ENCODE measurements at regions not wholly inside any gene's neighbourhood (a gene's known extent, or its start where the extent isn't known, plus 50 kb on each side); places are given as distances from the start of the nearest gene placed in this dataset.

DNA sequence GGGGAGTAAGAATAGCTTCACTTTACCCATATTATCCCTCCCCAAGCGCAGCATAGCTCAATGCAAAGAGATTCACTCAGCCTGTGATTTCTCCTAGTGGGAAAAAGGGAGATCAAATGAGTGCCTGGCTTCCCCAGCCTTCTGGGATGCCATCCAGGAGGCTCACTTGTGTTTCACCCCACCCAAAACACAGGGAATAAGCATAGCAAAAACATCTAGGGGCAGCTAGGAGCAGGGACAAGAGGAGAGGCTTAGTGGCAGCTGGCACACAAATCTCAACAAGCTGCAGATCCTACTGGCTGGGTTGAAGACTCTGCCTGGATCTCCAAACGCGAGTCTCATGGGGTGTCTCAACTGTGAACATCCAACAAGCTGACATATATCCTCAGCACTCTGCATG, 715.8 kb downstream of the RNF144B start:
- DNase-seq, result no peak
- no peak overlapping the region for H3K27ac ChIP-seq
- H3K4me3 ChIP-seq, result no peak overlapping the region
- H3K36me3 ChIP-seq, result no peaks in the 10 kb centered on the region
- no peaks in the 10 kb centered on the region for H3K9me3 ChIP-seq
- no peaks in the 10 kb centered on the region for H3K4me1 ChIP-seq
- no peak for TF ChIP-seq CTCF (IDR thresholded peaks at IDR 0.05)
- no peak overlapping the region for H3K9ac ChIP-seq (ENCODE audit: low read depth in 2 of 2, low read length in 2 of 2)
- H3K27me3 ChIP-seq, result no peaks in the 10 kb centered on the region
- intact Hi-C loops (cut with DNase I), result no loop called here

- Histone ChIP-seq H3K9ac (ENCODE audit: low read depth in 2 of 2, low read length in 2 of 2) (no peak overlapping the region), H3K27ac (no peak overlapping the region), H3K4me1 (no peaks in the 10 kb centered on the region), H3K27me3 (no peaks in the 10 kb centered on the region), H3K36me3 (no peaks in the 10 kb centered on the region), H3K4me3 (no peak overlapping the region), H3K9me3 (no peaks in the 10 kb centered on the region)
- intact Hi-C loops (cut with DNase I), result no loop called here
- DNase-seq, result no peak
- no peak for TF ChIP-seq CTCF (IDR thresholded peaks at IDR 0.05)
These were observed 720.3 kb downstream of the RNF144B start for GRCh38 chr6:19107468-19107867.

GRCh38 chr6:19121521-19121920, 715.6 kb upstream of the ID4 start:
- no peak overlapping the region for H3K4me3 ChIP-seq
- no peaks in the 10 kb centered on the region for H3K27me3 ChIP-seq
- no peak overlapping the region for H3K9ac ChIP-seq (ENCODE audit: low read depth in 2 of 2, low read length in 2 of 2)
- intact Hi-C loops (cut with DNase I), result no loop called here
- H3K9me3 ChIP-seq, result no peaks in the 10 kb centered on the region
- no peak for TF ChIP-seq CTCF (IDR thresholded peaks at IDR 0.05)
- H3K4me1 ChIP-seq, result no peaks in the 10 kb centered on the region
- no peak for DNase-seq
- H3K27ac ChIP-seq, result no peak overlapping the region
- H3K36me3 ChIP-seq, result no peaks in the 10 kb centered on the region

DNA sequence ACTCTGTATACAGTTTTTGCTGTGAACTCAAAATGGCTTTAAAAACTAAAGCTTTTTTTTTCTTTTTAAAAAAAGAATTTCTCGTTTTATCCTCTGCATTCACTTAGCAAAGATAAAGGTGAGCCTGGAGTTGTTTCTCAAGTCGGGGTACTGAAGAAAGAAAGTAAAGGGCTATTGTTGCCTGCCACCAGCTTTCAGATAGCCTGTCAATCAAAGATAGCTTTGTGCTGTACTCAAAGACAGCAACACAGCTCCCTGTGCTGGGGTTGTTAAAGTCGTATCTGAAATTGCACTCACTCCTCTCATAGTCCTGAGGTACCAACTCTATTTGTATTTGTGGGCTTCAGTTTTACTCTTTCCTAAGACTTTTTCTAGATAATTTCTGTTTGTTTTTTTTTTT, 710.1 kb upstream of the ID4 start:
- no peak overlapping the region for H3K27ac ChIP-seq
- intact Hi-C loops (cut with DNase I), result no loop called here
- H3K4me1 ChIP-seq, result no peaks in the 10 kb centered on the region
- H3K9ac ChIP-seq (ENCODE audit: low read depth in 2 of 2, low read length in 2 of 2), result no peak overlapping the region
- H3K27me3 ChIP-seq, result no peaks in the 10 kb centered on the region
- H3K36me3 ChIP-seq, result no peaks in the 10 kb centered on the region
- no peaks in the 10 kb centered on the region for H3K9me3 ChIP-seq
- TF ChIP-seq CTCF (IDR thresholded peaks at IDR 0.05), result no peak
- no peak overlapping the region for H3K4me3 ChIP-seq
- no peak for DNase-seq

- no peak for TF ChIP-seq CTCF (IDR thresholded peaks at IDR 0.05)
- intact Hi-C loops (cut with DNase I), result no loop called here
- no peaks in the 10 kb centered on the region for H3K36me3 ChIP-seq
- no peaks in the 10 kb centered on the region for H3K9me3 ChIP-seq
- no peak overlapping the region for H3K27ac ChIP-seq
- no peaks in the 10 kb centered on the region for H3K4me1 ChIP-seq
- no peak overlapping the region for H3K9ac ChIP-seq (ENCODE audit: low read depth in 2 of 2, low read length in 2 of 2)
- no peak overlapping the region for H3K4me3 ChIP-seq
- no peak for DNase-seq
- no peaks in the 10 kb centered on the region for H3K27me3 ChIP-seq
These were observed 708.5 kb upstream of the ID4 start for GRCh38 chr6:19128701-19129100.

DNA sequence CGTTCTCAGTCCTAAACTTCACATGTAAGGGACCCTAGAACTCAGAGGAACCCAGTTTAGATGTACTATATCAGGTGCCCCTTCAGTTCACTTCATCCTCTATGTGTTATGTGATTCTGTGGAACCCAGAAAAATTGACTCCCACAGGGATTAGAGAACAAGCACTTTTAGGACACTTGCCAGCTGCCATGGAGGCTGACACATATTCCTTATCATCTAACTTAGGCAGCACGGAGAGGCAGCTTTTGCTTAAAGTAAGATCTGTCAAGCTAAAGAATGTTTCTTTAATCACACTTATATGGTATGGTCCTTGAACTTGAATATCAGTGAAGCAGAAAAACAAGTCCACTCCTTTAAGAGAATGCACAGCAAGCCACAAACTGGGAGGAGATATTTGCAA, 701.5 kb upstream of the ID4 start:
- no peak for DNase-seq
- Histone ChIP-seq H3K4me3 (no peak overlapping the region), H3K27ac (no peak overlapping the region), H3K27me3 (no peaks in the 10 kb centered on the region), H3K4me1 (no peaks in the 10 kb centered on the region), H3K9me3 (no peaks in the 10 kb centered on the region), H3K36me3 (no peaks in the 10 kb centered on the region), H3K9ac (ENCODE audit: low read depth in 2 of 2, low read length in 2 of 2) (no peak overlapping the region)
- intact Hi-C loops (cut with DNase I), result no loop called here
- no peak for TF ChIP-seq CTCF (IDR thresholded peaks at IDR 0.05)
